HepG2 (cell line): ENCODE measurements at regions not wholly inside any gene's neighbourhood (a gene's known extent, or its start where the extent isn't known, plus 50 kb on each side); places are given as distances from the start of the nearest gene placed in this dataset.

Experiments
- ATAC-seq: fragments of 200-7000 bp; cut with Tn5 transposase; 3 replicates; pipeline ENCODE4 v1.9.1; 2020; ENCODE audit warnings: mild to moderate bottlenecking, moderate library complexity
- BruUV-seq: library from RNA; stranded (reverse); fragments of 400-500 nt; replicated peaks from 2 replicates; lab custom pipeline; 2021; lab: Mats Ljungman, UMichigan
- CTCF ChIA-PET: fragments of 300-600 bp; formaldehyde crosslinking; extraction: SDS; loops from one replicate; lab custom pipeline; 2021; ENCODE audit warnings: low total read pairs, inconsistent platforms, low intra/inter-chr PET ratio; lab: Yijun Ruan, JAX
- POLR2A ChIA-PET: fragments of 350-600 bp; sonication (Branson Sonifier 250); formaldehyde crosslinking; loops from one replicate; lab custom pipeline; 2020; ENCODE audit warnings: antibody characterized with exemption, inconsistent platforms; lab: Yijun Ruan, JAX
- DNase-seq: peaks from one replicate; pipeline ENCODE4 v3.0.0-alpha.2; 2015; ENCODE audit warnings: low spot score
- FAIRE-seq: peaks from 3 replicates; lab custom pipeline; 2011; peaks lifted over from hg19 to GRCh38; lab: Jason Lieb, UNC
- H2AFZ ChIP-seq: one replicate; pipeline ENCODE4 v1.6.1; 2011; ENCODE audit warnings: low read length, inconsistent platforms
- H3K27ac ChIP-seq: fragments of 300-600 bp; 3 replicates; pipeline ENCODE4 v1.8.0; 2011; ENCODE audit warnings: mixed run types, mild to moderate bottlenecking, mixed read lengths, low read length, inconsistent platforms; ENCODE audit not compliant: insufficient read depth; ENCODE audit errors: extremely low read length
- H3K27me3 ChIP-seq, 2 experiments: fragments of 200-600 bp in 1 of 2; 2 replicates in 1 of 2; 3 replicates in 1 of 2; pipeline versions ENCODE4 v1.6.0 to v1.8.0; 2011; ENCODE audit warnings: low read length in 2 of 2, mild to moderate bottlenecking in 2 of 2, moderate library complexity in 2 of 2, inconsistent platforms in 1 of 2; ENCODE audit not compliant: insufficient read depth in 2 of 2, control insufficient read depth in 1 of 2
- H3K36me3 ChIP-seq, 2 experiments: fragments of 200-600 bp in 1 of 2; replicated peaks in 1 of 2; 2 replicates in 1 of 2; 3 replicates in 1 of 2; pipeline versions ENCODE4 v1.5.1 to v1.8.0; 2011; ENCODE audit warnings: low read length in 2 of 2, inconsistent platforms in 1 of 2; ENCODE audit not compliant: insufficient read depth in 2 of 2, control insufficient read depth in 1 of 2
- H3K4me1 ChIP-seq: 2 replicates; pipeline ENCODE4 v1.5.1; 2012; ENCODE audit warnings: low read length, inconsistent platforms; ENCODE audit not compliant: insufficient read depth
- H3K4me2 ChIP-seq: 2 replicates; pipeline ENCODE4 v1.6.0; 2011; ENCODE audit warnings: low read depth, low read length, inconsistent platforms
- H3K4me3 ChIP-seq, 3 experiments: fragments of 200-600 bp in 1 of 3; sonication (generic), shearing (Covaris generic) in 1 of 3; replicated peaks in 1 of 3; 2 replicates each; pipeline ENCODE4 v1.5.1; 2011 to 2016; ENCODE audit warnings: low read length in 3 of 3, inconsistent platforms in 2 of 3, low read depth in 2 of 3, mild to moderate bottlenecking in 2 of 3, control low read depth in 1 of 3, mixed read lengths in 1 of 3; ENCODE audit not compliant: insufficient read depth in 1 of 3
- H3K79me2 ChIP-seq: one replicate; pipeline ENCODE4 v1.6.1; 2011; ENCODE audit warnings: low read length, inconsistent platforms; ENCODE audit not compliant: insufficient read depth
- H3K9ac ChIP-seq: 2 replicates; pipeline ENCODE4 v1.6.0; 2011; ENCODE audit warnings: mild to moderate bottlenecking, low read depth, low read length, inconsistent platforms; ENCODE audit not compliant: insufficient read depth
- H3K9me3 ChIP-seq: 2 replicates; pipeline ENCODE4 v1.5.1; 2012; ENCODE audit warnings: mild to moderate bottlenecking, low read length
- H4K20me1 ChIP-seq: 2 replicates; pipeline ENCODE4 v1.6.0; 2011; ENCODE audit warnings: inconsistent platforms, mild to moderate bottlenecking, low read length, moderate library complexity; ENCODE audit not compliant: insufficient read depth
- MED13 ChIP-seq: sonication (generic); formaldehyde crosslinking; IDR thresholded peaks from 2 replicates; pipeline ENCODE4 v1.5.0; 2020; ENCODE audit warnings: missing genetic modification reagents
- MIER3 ChIP-seq: IDR thresholded peaks from 2 replicates; pipeline ENCODE4 v1.6.1; 2016; ENCODE audit warnings: missing compliant biosample characterization, borderline replicate concordance
- MTF2 ChIP-seq: sonication (generic); formaldehyde crosslinking; IDR thresholded peaks from 2 replicates; pipeline ENCODE4 v1.5.0; 2020; ENCODE audit warnings: missing genetic modification reagents, borderline replicate concordance
- SNRNP70 ChIP-seq: fragments of 200-400 bp; formaldehyde crosslinking; IDR thresholded peaks from 2 replicates; pipeline ENCODE4 v1.6.1; 2017; ENCODE audit warnings: mild to moderate bottlenecking, low read depth, low read length, moderate library complexity
- ZNF337 ChIP-seq: sonication (generic); formaldehyde crosslinking; IDR thresholded peaks from 2 replicates; pipeline ENCODE4 v1.5.1; 2020; ENCODE audit warnings: missing genetic modification reagents, low read depth, mild to moderate bottlenecking, borderline replicate concordance
- ZNF883 ChIP-seq: sonication (generic); formaldehyde crosslinking; IDR thresholded peaks from 2 replicates; pipeline ENCODE4 v1.5.1; 2020; ENCODE audit warnings: mild to moderate bottlenecking, missing genetic modification reagents; ENCODE audit errors: not compliant biosample characterization
- WGBS: methylation state at CpG from one replicate; pipeline ENCODE4 v1.1.6; 2017; ENCODE audit warnings: low lambda C conversion rate; 5-methylcytosine and 5-hydroxymethylcytosine counted together
- in situ Hi-C: cut with HindIII; loops from 2 replicates; pipeline ENCODE4 v1.10.0; 2017; ENCODE audit warnings: low pct_unique_long_range_greater_than_20kb; ENCODE audit not compliant: extremely low pct_ligation_motif_present
- intact Hi-C: fragments of 100-400 bp; cut with micrococcal nuclease; formaldehyde crosslinking; loops from one replicate; pipeline ENCODE4 v1.10.0; 2022; ENCODE audit not compliant: unreplicated experiment
- TF ChIP-seq, protein P1 (sequence below): IDR thresholded peaks from 2 replicates; pipeline ENCODE4 v1.6.1; 2016; ENCODE audit warnings: missing genetic modification reagents, missing compliant biosample characterization

DNA sequence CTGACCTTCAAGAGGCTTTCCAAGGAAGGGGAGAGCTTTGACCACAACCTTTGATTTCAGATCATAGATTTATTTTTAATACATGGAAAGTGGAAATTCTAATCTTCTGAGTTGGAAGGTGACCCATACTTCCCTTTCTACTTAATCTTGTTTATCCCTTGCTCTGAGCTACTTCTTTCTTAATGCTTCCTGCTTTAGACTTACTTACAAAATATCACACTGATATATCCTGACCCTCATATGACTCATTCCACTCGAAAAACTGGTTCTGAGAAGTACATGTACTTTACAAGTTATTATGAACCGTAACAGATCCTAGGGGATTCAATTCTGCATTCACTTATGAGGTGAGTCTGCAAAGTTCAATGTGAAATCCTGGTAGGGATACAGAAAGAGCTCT is 76.2 kb upstream of the IRS2 start:
- H3K4me2 ChIP-seq = no peak overlapping the region
- no peaks in the 10 kb centered on the region for H3K4me1 ChIP-seq
- no peak overlapping the region for H3K27ac ChIP-seq
- H3K27me3 ChIP-seq = no peaks in the 10 kb centered on the region; a peak in 1 of 5 replicates
- H3K36me3 ChIP-seq = no peaks in the 10 kb centered on the region
- no peaks in the 10 kb centered on the region for H4K20me1 ChIP-seq
- POLR2A ChIA-PET = no interaction called here
- no TSS peak for BruUV-seq
- no peak for ATAC-seq
- no peaks in the 10 kb centered on the region for H3K79me2 ChIP-seq
- H2AFZ ChIP-seq = no peak overlapping the region
- 0% methylated on average over 2 of the region's 2 CpGs for WGBS
- intact Hi-C loops = no loop called here
- FAIRE-seq = no peak
- TF ChIP-seq ZNF337 (CRISPR knock-in tag) (no peak), ZNF883 (CRISPR knock-in tag) (no peak), MTF2 (CRISPR knock-in tag) (no peak)
- no peaks in the 10 kb centered on the region for H3K9me3 ChIP-seq
- H3K9ac ChIP-seq = no peak overlapping the region
- in situ Hi-C loops = no loop called here
- H3K4me3 ChIP-seq = no peak overlapping the region
- no peak for DNase-seq
- CTCF ChIA-PET = no interaction called here

DNA sequence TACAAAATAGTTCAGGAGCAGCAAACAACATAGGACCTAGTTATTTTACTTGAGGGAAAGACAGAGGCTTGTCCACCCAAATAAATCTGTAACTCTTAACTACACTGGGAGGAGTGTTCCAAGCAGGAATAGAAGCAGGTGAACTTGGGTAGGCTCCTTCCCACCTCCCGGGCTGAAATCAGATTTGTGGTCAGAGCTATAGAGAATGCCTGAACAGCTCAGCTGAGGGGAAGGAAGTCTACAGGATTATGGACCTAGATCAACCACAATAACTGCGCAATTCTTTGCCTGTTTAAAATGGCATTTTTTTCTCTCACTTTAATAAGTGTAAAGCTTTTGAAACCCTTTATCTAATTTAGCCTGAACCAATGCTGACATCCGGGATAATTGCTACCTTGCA is 73.5 kb upstream of the IRS2 start:
- no peak for FAIRE-seq
- Histone ChIP-seq H3K4me2 (no peak overlapping the region), H3K27me3 (no peaks in the 10 kb centered on the region; a peak in 1 of 5 replicates), H3K9me3 (no peaks in the 10 kb centered on the region), H4K20me1 (no peaks in the 10 kb centered on the region)
- no peak for DNase-seq
- in situ Hi-C loops = no loop called here
- TF ChIP-seq, protein P1, sequence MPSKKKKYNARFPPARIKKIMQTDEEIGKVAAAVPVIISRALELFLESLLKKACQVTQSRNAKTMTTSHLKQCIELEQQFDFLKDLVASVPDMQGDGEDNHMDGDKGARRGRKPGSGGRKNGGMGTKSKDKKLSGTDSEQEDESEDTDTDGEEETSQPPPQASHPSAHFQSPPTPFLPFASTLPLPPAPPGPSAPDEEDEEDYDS = no peak
- TF ChIP-seq MIER3 (no peak), SNRNP70 (no peak), MED13 (no peak)
- TF ChIP-seq, all 625 proteins: peak for 0
- Histone ChIP-seq H3K79me2 (no peaks in the 10 kb centered on the region), H3K4me3 (no peak overlapping the region), H3K4me1 (no peaks in the 10 kb centered on the region), H3K9ac (no peak overlapping the region), H3K36me3 (no peaks in the 10 kb centered on the region), H2AFZ (no peak overlapping the region), H3K27ac (no peak overlapping the region)
- intact Hi-C loops = no loop called here
- no peak for ATAC-seq
- 27% methylated on average over 3 of the region's 3 CpGs for WGBS
- ChIA-PET POLR2A (no interaction called here), CTCF (no interaction called here)
- BruUV-seq = no TSS peak
